ENCODE measurements at regions not wholly inside any gene's neighbourhood (a gene's known extent, or its start where the extent isn't known, plus 50 kb on each side); places are given as distances from the start of the nearest gene placed in this dataset.

DNA sequence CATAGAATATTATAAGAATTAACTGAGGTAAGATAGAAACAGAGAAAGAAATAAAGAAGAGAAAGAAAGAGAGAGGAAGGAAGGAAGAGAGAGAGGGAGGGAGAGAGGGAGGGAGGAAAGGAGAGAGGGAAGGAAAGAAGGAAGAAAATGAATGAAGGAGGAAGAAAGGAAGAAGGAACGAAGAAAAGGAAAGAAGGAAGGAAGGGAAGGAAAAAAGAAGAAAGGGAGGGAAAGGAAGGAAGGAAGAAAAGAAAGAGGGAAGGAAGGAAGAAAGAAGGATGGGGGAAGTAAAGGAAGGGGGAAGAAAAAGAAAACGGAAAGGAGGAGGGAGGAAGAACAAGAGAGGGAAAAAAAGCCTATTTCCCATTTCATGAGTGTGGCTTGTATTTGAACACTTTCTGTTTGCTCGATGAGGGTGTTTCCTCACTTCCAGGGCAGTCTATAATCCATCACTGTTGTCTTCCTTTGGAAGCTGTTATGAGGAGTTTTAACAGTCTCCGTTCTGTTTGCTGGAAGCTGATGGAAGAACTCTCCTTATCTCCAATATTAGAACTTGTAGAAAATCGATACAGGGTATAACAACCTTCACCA is 402.4 kb downstream of the TMEM114 start:
- TF ChIP-seq RAD21 (IDR thresholded peaks at IDR 0.05; ENCODE audit: low read depth) (no peak), TEAD4 (IDR thresholded peaks at IDR 0.05) (no peak), YY1 (IDR thresholded peaks at IDR 0.05; ENCODE audit: low read depth) (no peak), EGR1 (IDR thresholded peaks at IDR 0.05) (no peak), TAF1 (IDR thresholded peaks at IDR 0.05; ENCODE audit: low read depth) (no peak), CEBPB (IDR thresholded peaks at IDR 0.05) (no peak), NFIC (IDR thresholded peaks at IDR 0.05) (no peak), CREB1 (IDR thresholded peaks at IDR 0.05; ENCODE audit: low read depth) (no peak), FOXM1 (IDR thresholded peaks at IDR 0.05; ENCODE audit: borderline replicate concordance, low read depth) (no peak), EP300 (IDR thresholded peaks at IDR 0.05; ENCODE audit: borderline replicate concordance) (no peak), REST (IDR thresholded peaks at IDR 0.05; ENCODE audit: low read depth) (no peak), TCF12 (IDR thresholded peaks at IDR 0.05; ENCODE audit: low read depth) (no peak), ZBTB7A (IDR thresholded peaks at IDR 0.05; ENCODE audit: low read depth) (no peak)
- TF ChIP-seq, protein P1, sequence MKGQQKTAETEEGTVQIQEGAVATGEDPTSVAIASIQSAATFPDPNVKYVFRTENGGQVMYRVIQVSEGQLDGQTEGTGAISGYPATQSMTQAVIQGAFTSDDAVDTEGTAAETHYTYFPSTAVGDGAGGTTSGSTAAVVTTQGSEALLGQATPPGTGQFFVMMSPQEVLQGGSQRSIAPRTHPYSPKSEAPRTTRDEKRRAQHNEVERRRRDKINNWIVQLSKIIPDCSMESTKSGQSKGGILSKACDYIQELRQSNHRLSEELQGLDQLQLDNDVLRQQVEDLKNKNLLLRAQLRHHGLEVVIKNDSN (IDR thresholded peaks at IDR 0.05), result no peak
- TF ChIP-seq, protein P2, sequence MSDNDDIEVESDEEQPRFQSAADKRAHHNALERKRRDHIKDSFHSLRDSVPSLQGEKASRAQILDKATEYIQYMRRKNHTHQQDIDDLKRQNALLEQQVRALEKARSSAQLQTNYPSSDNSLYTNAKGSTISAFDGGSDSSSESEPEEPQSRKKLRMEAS (IDR thresholded peaks at IDR 0.05), result no peak

GRCh38 chr16:8184854-8185253 is 405.5 kb downstream of the TMEM114 start:
- TF ChIP-seq YY1 (IDR thresholded peaks at IDR 0.05; ENCODE audit: low read depth), result no peak
- TF ChIP-seq, protein P2 (IDR thresholded peaks at IDR 0.05), result no peak
- no peak for TF ChIP-seq EGR1 (IDR thresholded peaks at IDR 0.05)
- TF ChIP-seq EP300 (IDR thresholded peaks at IDR 0.05; ENCODE audit: borderline replicate concordance), result no peak
- no peak for TF ChIP-seq TCF12 (IDR thresholded peaks at IDR 0.05; ENCODE audit: low read depth)
- TF ChIP-seq RAD21 (IDR thresholded peaks at IDR 0.05; ENCODE audit: low read depth), result no peak
- TF ChIP-seq ZBTB7A (IDR thresholded peaks at IDR 0.05; ENCODE audit: low read depth), result no peak
- TF ChIP-seq, protein P1 (IDR thresholded peaks at IDR 0.05), result no peak
- no peak for TF ChIP-seq REST (IDR thresholded peaks at IDR 0.05; ENCODE audit: low read depth)
- TF ChIP-seq CREB1 (IDR thresholded peaks at IDR 0.05; ENCODE audit: low read depth), result no peak
- TF ChIP-seq CEBPB (IDR thresholded peaks at IDR 0.05), result no peak
- no peak for TF ChIP-seq TEAD4 (IDR thresholded peaks at IDR 0.05)
- no peak for TF ChIP-seq NFIC (IDR thresholded peaks at IDR 0.05)
- TF ChIP-seq TAF1 (IDR thresholded peaks at IDR 0.05; ENCODE audit: low read depth), result no peak
- TF ChIP-seq FOXM1 (IDR thresholded peaks at IDR 0.05; ENCODE audit: borderline replicate concordance, low read depth), result no peak

DNA sequence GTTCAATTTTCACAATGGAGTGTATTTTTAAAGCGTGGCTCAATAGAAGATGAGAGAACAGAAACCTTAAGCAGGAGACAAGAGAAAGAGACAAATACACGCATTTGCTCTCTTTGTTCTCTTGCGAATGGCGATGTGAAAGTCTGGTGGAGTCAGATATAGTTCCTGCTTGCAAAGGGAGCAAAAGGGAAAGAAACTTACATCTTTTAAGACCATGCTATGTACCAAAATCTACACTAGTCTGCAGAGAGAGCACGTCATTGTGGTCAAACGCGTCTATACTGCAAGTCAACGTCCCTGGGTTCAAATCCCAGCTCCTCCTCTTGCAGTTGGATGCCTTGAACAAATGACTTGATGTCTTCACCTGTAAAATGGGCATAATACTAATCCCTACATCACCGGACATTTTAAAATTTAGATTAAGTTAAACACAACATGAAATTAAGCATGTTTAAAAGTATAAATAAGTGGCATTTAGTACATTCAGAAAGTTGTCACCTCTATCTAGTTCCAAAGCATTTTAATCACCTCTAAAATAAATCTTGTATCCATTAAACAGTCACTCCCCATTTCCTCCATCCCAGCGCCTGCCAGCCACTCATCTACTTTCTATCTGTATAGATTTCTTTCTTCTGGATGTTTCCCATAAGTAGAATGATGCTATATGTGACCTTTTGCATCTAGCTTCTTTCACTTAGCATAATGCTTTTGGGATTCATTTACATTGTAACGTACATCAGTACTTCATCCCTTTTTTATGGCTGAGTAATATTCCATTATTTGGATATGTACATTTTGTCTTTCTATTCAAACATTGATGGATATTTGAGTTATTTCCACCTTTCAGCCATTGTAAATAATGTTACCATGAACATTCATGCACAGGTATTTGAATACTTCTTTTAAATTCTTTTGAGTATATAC is 406.9 kb downstream of the TMEM114 start:
- no peak for TF ChIP-seq FOXM1 (IDR thresholded peaks at IDR 0.05; ENCODE audit: borderline replicate concordance, low read depth)

GRCh38 chr16:8182761-8183160 is 407.6 kb downstream of the TMEM114 start:
- TF ChIP-seq TCF12 (IDR thresholded peaks at IDR 0.05; ENCODE audit: low read depth) (no peak), YY1 (IDR thresholded peaks at IDR 0.05; ENCODE audit: low read depth) (no peak), EP300 (IDR thresholded peaks at IDR 0.05; ENCODE audit: borderline replicate concordance) (no peak), EGR1 (IDR thresholded peaks at IDR 0.05) (no peak), FOXM1 (IDR thresholded peaks at IDR 0.05; ENCODE audit: borderline replicate concordance, low read depth) (no peak)
- TF ChIP-seq, protein P1 (IDR thresholded peaks at IDR 0.05), result no peak
- TF ChIP-seq, protein P2 (IDR thresholded peaks at IDR 0.05), result no peak

GRCh38 chr16:8179615-8180014 is 410.7 kb downstream of the TMEM114 start:
- TF ChIP-seq, protein P2 (IDR thresholded peaks at IDR 0.05), result no peak
- no peak for TF ChIP-seq TAF1 (IDR thresholded peaks at IDR 0.05; ENCODE audit: low read depth)
- no peak for TF ChIP-seq EP300 (IDR thresholded peaks at IDR 0.05; ENCODE audit: borderline replicate concordance)
- no peak for TF ChIP-seq EGR1 (IDR thresholded peaks at IDR 0.05)
- TF ChIP-seq YY1 (IDR thresholded peaks at IDR 0.05; ENCODE audit: low read depth), result no peak
- no peak for TF ChIP-seq CREB1 (IDR thresholded peaks at IDR 0.05; ENCODE audit: low read depth)
- TF ChIP-seq TEAD4 (IDR thresholded peaks at IDR 0.05), result no peak
- TF ChIP-seq RAD21 (IDR thresholded peaks at IDR 0.05; ENCODE audit: low read depth), result no peak
- no peak for TF ChIP-seq CEBPB (IDR thresholded peaks at IDR 0.05)
- TF ChIP-seq ZBTB7A (IDR thresholded peaks at IDR 0.05; ENCODE audit: low read depth), result no peak
- TF ChIP-seq NFIC (IDR thresholded peaks at IDR 0.05), result no peak
- TF ChIP-seq TCF12 (IDR thresholded peaks at IDR 0.05; ENCODE audit: low read depth), result no peak
- no peak for TF ChIP-seq REST (IDR thresholded peaks at IDR 0.05; ENCODE audit: low read depth)
- no peak for TF ChIP-seq FOXM1 (IDR thresholded peaks at IDR 0.05; ENCODE audit: borderline replicate concordance, low read depth)
- TF ChIP-seq, protein P1 (IDR thresholded peaks at IDR 0.05), result no peak

All from Ishikawa (cell line).